ENCODE measurements at regions not wholly inside any gene's neighbourhood (a gene's known extent, or its start where the extent isn't known, plus 50 kb on each side); places are given as distances from the start of the nearest gene placed in this dataset.

DNA sequence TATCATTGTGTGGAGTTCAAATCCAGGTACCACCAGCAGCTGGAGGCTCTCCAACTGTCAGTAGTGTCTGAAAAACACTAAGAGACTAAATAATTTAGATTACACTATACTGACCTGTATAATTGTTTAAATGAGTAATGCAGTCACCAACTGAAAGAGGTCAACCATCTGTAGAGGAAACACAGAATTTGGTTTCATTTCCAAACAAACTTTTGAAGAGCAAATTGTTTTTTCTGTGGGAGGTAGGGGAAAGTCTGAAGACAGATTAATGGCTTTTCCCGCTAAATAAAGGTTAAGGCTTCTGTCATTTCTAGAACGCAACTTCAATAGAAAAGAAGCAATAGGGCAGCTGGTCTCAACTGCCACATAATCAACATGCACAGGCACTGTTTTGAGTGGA, 462.6 kb downstream of the PRKD1 start:
- H3K23me2 ChIP-seq (ENCODE audit: insufficient read length, low read depth, low read length, poor library complexity, severe bottlenecking): no peaks in the 10 kb centered on the region
- H2AK5ac ChIP-seq (ENCODE audit: insufficient read length, low read length): no peak overlapping the region
- H2BK5ac ChIP-seq (ENCODE audit: insufficient read length, low read length): no peak overlapping the region
- H3K4ac ChIP-seq (ENCODE audit: low read depth, low read length): no peak overlapping the region
- H3K4me3 Mint-ChIP-seq: no peak overlapping the region
- H3K9ac ChIP-seq (ENCODE audit: extremely low read depth, insufficient read length, low read length): no peak overlapping the region
- no peak overlapping the region for H2BK12ac ChIP-seq (ENCODE audit: insufficient read length, low read depth, low read length)
- no peak overlapping the region for H2BK15ac ChIP-seq (ENCODE audit: low read depth, low read length)
- no peak overlapping the region for H3K14ac ChIP-seq (ENCODE audit: insufficient read depth, low read length)
- H3K27ac ChIP-seq (ENCODE audit: insufficient read length, low read depth, low read length): no peak overlapping the region
- peaks cover 0 to 3% (median 0%) of the 10 kb centered on the region in 3 experiments; a peak in 1 of 7 replicates for H3K36me3 Mint-ChIP-seq (ENCODE audit: insufficient read depth in 1 of 3, low read depth in 3 of 3)
- no peaks in the 10 kb centered on the region for H3K4me1 Mint-ChIP-seq
- DNase-seq: no peak
- no peak overlapping the region for H3K18ac ChIP-seq (ENCODE audit: insufficient read length, low read depth, low read length)
- H4K20me1 ChIP-seq (ENCODE audit: control insufficient read depth, insufficient read depth, insufficient read length): no peaks in the 10 kb centered on the region
- H4K8ac ChIP-seq (replicated peaks; ENCODE audit: insufficient read length, low read depth, low read length): no peak overlapping the region
- no peaks in the 10 kb centered on the region for H3K4me1 ChIP-seq (ENCODE audit: insufficient read depth, low read length)
- no peak overlapping the region for H4K5ac ChIP-seq (ENCODE audit: insufficient read length, low read depth, low read length)
- no peak overlapping the region for H3K56ac ChIP-seq (ENCODE audit: insufficient read length, low read depth, low read length)
- H3K27ac Mint-ChIP-seq: no peak overlapping the region
- no peak overlapping the region for H2BK120ac ChIP-seq (ENCODE audit: low read depth, low read length, poor library complexity, severe bottlenecking)
- H3K23ac ChIP-seq (ENCODE audit: insufficient read length, low read depth, low read length): no peak overlapping the region
- H2BK20ac ChIP-seq (ENCODE audit: low read depth, low read length, poor library complexity, severe bottlenecking): no peak overlapping the region
- H3K79me2 ChIP-seq (ENCODE audit: insufficient read depth, low read length): no peaks in the 10 kb centered on the region
- H3K27me3 Mint-ChIP-seq (ENCODE audit: low read depth): peaks cover 2% of the 10 kb centered on the region
- H4K91ac ChIP-seq (ENCODE audit: insufficient read length, low read depth, low read length): no peak overlapping the region
- no peak overlapping the region for H2AFZ ChIP-seq (ENCODE audit: low read length)
- H3K9me3 Mint-ChIP-seq: no peaks in the 10 kb centered on the region
- H3K4me2 ChIP-seq (ENCODE audit: insufficient read depth, insufficient read length, low read length): no peak overlapping the region
- H3K27me3 ChIP-seq (ENCODE audit: insufficient read depth, low read length): no peaks in the 10 kb centered on the region
- no peaks in the 10 kb centered on the region for H3K79me1 ChIP-seq (ENCODE audit: insufficient read depth, low read depth, low read length, poor library complexity, severe bottlenecking)
- no peaks in the 10 kb centered on the region for H3K9me3 ChIP-seq (ENCODE audit: control insufficient read depth, low read depth, low read length)
- no peak overlapping the region for H3T11ph ChIP-seq (ENCODE audit: low read length)
- TF ChIP-seq, protein P1, sequence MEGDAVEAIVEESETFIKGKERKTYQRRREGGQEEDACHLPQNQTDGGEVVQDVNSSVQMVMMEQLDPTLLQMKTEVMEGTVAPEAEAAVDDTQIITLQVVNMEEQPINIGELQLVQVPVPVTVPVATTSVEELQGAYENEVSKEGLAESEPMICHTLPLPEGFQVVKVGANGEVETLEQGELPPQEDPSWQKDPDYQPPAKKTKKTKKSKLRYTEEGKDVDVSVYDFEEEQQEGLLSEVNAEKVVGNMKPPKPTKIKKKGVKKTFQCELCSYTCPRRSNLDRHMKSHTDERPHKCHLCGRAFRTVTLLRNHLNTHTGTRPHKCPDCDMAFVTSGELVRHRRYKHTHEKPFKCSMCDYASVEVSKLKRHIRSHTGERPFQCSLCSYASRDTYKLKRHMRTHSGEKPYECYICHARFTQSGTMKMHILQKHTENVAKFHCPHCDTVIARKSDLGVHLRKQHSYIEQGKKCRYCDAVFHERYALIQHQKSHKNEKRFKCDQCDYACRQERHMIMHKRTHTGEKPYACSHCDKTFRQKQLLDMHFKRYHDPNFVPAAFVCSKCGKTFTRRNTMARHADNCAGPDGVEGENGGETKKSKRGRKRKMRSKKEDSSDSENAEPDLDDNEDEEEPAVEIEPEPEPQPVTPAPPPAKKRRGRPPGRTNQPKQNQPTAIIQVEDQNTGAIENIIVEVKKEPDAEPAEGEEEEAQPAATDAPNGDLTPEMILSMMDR (conservative IDR thresholded peaks at IDR 0.05): no peak
- WGBS (ENCODE audit: extremely low coverage, insufficient read length, low lambda C conversion rate): no CpG with 5 or more reads among the region's 2 CpGs

All from H9 (cell line).